Caco-2 (cell line): ENCODE measurements at regions not wholly inside any gene's neighbourhood (a gene's known extent, or its start where the extent isn't known, plus 50 kb on each side); places are given as distances from the start of the nearest gene placed in this dataset.

ENCODE experiments used
- BruUV-seq: library from RNA; stranded (reverse); fragments of 400-500 nt; replicated peaks from 2 replicates; lab custom pipeline; 2021; lab: Mats Ljungman, UMichigan
- CTCF ChIA-PET: fragments of 300-600 bp; sonication (Branson Sonifier 250); formaldehyde crosslinking; loops from one replicate; lab custom pipeline; 2022; ENCODE audit warnings: antibody characterized with exemption; lab: Charles Lee
- POLR2A ChIA-PET: fragments of 300-600 bp; sonication (Branson Sonifier 250); formaldehyde crosslinking; loops from one replicate; lab custom pipeline; 2022; ENCODE audit warnings: antibody characterized with exemption; lab: Charles Lee
- DNase-seq, 2 experiments: peaks; one replicate each; pipeline versions ENCODE4 v3.0.0 to v3.0.0-alpha.2; 2020 to 2022
- H3K27me3 ChIP-seq: replicated peaks from 2 replicates; pipeline ENCODE4 v1.6.0; 2011; ENCODE audit warnings: low read length; ENCODE audit not compliant: control insufficient read depth, insufficient read depth
- H3K36me3 ChIP-seq: 2 replicates; pipeline ENCODE4 v1.5.1; 2011; ENCODE audit warnings: low read length; ENCODE audit not compliant: control insufficient read depth, insufficient read depth
- H3K4me1 ChIP-seq: fragments of 250-450 bp; sonication (Bioruptor Pico); 2 replicates; pipeline ENCODE4 v1.5.1; 2020; ENCODE audit warnings: mild to moderate bottlenecking
- H3K4me3 ChIP-seq: 2 replicates; pipeline ENCODE4 v1.5.1; 2011; ENCODE audit warnings: low read depth, mild to moderate bottlenecking, control low read depth, low read length
- H3K9me3 ChIP-seq: fragments of 250-450 bp; sonication (Bioruptor Pico); 2 replicates; pipeline ENCODE4 v1.5.1; 2020; ENCODE audit warnings: mild to moderate bottlenecking, moderate library complexity
- H3K27ac Mint-ChIP-seq: one replicate; pipeline ENCODE4 v1.8.0; 2022; ENCODE audit warnings: mixed read lengths; ENCODE audit not compliant: unreplicated experiment
- H3K27me3 Mint-ChIP-seq: one replicate; pipeline ENCODE4 v1.8.0; 2022; ENCODE audit warnings: mixed read lengths; ENCODE audit not compliant: insufficient read depth, unreplicated experiment
- H3K36me3 Mint-ChIP-seq: one replicate; pipeline ENCODE4 v1.8.0; 2022; ENCODE audit warnings: mild to moderate bottlenecking, mixed read lengths; ENCODE audit not compliant: insufficient read depth, unreplicated experiment
- H3K4me1 Mint-ChIP-seq: one replicate; pipeline ENCODE4 v1.8.0; 2022; ENCODE audit warnings: low read depth, mixed read lengths; ENCODE audit not compliant: unreplicated experiment
- H3K4me3 Mint-ChIP-seq: one replicate; pipeline ENCODE4 v1.8.0; 2022; ENCODE audit warnings: mild to moderate bottlenecking, moderate library complexity, mixed read lengths; ENCODE audit not compliant: unreplicated experiment
- H3K9me3 Mint-ChIP-seq: one replicate; pipeline ENCODE4 v1.8.0; 2022; ENCODE audit warnings: mixed read lengths; ENCODE audit not compliant: unreplicated experiment
- CTCF ChIP-seq, 2 experiments: fragments of 200-600 bp in 1 of 2; IDR thresholded peaks; 1 replicate in 1 of 2; 2 replicates in 1 of 2; pipeline versions ENCODE4 v1.5.1 to v1.8.0; 2011 to 2022; ENCODE audit warnings: antibody characterized with exemption in 1 of 2, control low read depth in 1 of 2, inconsistent platforms in 1 of 2, low read depth in 1 of 2, low read length in 1 of 2, mild to moderate bottlenecking in 1 of 2, moderate library complexity in 1 of 2; ENCODE audit not compliant: insufficient read depth in 1 of 2, severe bottlenecking in 1 of 2, unreplicated experiment in 1 of 2
- intact Hi-C: fragments of 100-400 bp; cut with micrococcal nuclease; formaldehyde crosslinking; loops from one replicate; pipeline ENCODE4 v1.10.0; 2022; ENCODE audit not compliant: unreplicated experiment

DNA sequence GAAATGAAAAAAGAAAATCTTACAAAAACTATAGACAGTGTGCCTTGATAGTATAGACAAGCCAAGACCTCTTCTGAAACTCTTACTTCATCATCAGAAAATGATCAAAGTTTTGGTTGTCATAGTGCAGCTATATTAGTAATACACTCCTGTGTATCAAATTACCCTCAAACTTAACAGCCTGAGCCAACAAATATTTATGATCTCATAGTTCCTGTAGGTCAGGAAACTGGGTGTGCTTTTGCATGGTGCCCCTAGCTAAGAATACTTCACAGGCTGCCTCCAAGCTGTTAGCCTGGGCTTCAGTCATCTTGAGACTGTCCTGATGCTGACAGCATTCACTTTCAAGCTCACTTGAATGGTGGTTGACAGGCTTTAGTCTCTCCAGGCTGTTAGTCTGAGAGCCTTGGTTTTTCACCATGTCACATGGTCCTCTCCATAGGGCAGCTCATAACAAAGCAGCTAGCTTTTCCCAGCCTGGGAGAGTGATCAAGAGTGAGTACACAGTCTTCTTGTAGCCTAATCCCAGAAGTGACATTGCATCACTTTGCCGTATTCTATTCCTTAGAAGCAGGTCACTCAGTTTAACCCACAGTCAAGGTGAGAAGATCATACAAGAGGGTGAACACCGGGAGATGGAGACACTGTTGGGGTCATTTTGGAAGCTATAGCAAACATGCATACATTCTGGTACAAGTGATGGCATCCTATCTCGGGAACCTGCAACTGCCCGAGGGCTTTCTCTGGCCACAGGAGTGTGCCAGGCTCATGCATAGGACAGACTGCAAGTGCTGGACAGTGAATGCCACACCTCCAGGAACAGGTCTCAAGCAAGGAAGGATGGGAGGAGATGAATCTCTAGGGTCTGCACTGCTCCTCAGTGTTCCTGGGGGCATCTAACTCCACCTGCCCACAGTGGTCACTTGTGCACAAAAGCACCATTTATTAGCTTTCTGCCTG lies 173.4 kb upstream of the CADPS start:
- Mint-ChIP-seq H3K4me1 (no peaks in the 10 kb centered on the region), H3K9me3 (no peaks in the 10 kb centered on the region), H3K36me3 (no peaks in the 10 kb centered on the region), H3K27me3 (peaks cover 3% of the 10 kb centered on the region), H3K27ac (no peak overlapping the region), H3K4me3 (no peak overlapping the region)
- H3K27me3 ChIP-seq = no peaks in the 10 kb centered on the region
- ChIA-PET POLR2A (no interaction called here), CTCF (no interaction called here)
- no TSS peak for BruUV-seq
- no peak overlapping the region for H3K4me3 ChIP-seq
- intact Hi-C loops = loop anchor here (10.0 kb wide), 1 partner anchor 174 kb away; the partner anchor contains the start of gene CADPS
- no peaks in the 10 kb centered on the region for H3K36me3 ChIP-seq
- DNase-seq = no peak
- no peak for TF ChIP-seq CTCF (IDR thresholded peaks at IDR 0.05; ENCODE audit: insufficient read depth in 1 of 2, low read depth in 1 of 2, low read length in 1 of 2, severe bottlenecking in 1 of 2, unreplicated experiment in 1 of 2)
- no peaks in the 10 kb centered on the region for H3K9me3 ChIP-seq
- no peaks in the 10 kb centered on the region for H3K4me1 ChIP-seq

DNA sequence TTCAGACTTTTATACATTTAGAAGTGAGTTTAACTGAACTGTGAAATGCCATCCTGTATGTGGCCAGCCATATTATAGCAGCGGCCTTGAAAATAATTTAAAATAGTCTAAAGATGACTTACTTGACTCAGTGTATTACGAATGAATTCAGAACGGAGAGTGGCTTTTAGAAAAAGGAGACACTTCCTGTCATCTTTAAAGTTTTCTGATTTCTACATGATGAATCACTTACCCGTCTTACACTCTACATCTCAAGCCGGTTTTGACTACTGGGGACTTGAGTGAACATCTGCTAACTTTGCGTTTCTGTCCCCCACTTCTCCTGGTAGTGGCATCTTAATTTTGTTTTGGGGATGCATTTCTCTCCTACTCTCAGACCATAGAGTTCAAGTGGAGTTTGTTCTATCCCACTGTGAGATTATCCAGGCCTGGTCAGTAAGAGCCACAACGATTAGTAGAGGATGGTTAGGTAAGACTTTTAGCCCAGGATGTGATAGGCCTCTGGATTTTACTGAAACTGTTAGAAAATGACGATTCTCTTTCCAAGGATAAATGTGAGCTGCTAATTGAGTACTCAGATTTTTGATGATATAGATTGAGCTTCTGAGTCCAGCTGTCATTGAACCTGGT lies 175.4 kb upstream of the CADPS start:
- ChIA-PET POLR2A (no interaction called here), CTCF (no interaction called here)
- H3K27me3 Mint-ChIP-seq = no peaks in the 10 kb centered on the region
- Histone ChIP-seq H3K4me1 (no peaks in the 10 kb centered on the region), H3K27me3 (no peaks in the 10 kb centered on the region), H3K36me3 (no peaks in the 10 kb centered on the region), H3K4me3 (no peak overlapping the region), H3K9me3 (no peaks in the 10 kb centered on the region)
- no peaks in the 10 kb centered on the region for H3K36me3 Mint-ChIP-seq
- TF ChIP-seq CTCF (IDR thresholded peaks at IDR 0.05; ENCODE audit: insufficient read depth in 1 of 2, low read depth in 1 of 2, low read length in 1 of 2, severe bottlenecking in 1 of 2, unreplicated experiment in 1 of 2) = no peak
- H3K4me3 Mint-ChIP-seq = no peak overlapping the region
- DNase-seq = no peak
- intact Hi-C loops = no loop called here
- H3K9me3 Mint-ChIP-seq = no peaks in the 10 kb centered on the region
- no TSS peak for BruUV-seq
- no peak overlapping the region for H3K27ac Mint-ChIP-seq
- no peaks in the 10 kb centered on the region for H3K4me1 Mint-ChIP-seq

DNA sequence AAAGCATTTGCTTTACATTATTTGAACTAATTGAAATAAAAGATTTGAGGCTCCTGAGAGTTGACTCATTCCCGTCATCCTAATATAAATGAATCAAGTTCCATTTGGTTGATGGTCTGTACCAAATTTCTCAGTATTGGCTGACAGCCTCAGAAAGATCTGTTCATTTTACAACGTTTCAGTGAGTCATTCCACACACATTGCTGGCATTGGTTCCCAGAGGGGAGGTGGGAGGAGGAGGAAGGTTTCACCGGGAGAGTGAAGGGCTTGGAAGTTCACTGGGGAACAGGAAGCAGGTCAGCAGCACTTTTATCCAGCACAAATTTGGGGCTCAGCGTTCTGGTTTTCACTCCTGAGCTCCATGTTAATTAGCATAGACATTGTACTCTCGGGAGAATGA lies 176.7 kb upstream of the CADPS start:
- Histone ChIP-seq H3K27me3 (no peaks in the 10 kb centered on the region), H3K4me3 (no peak overlapping the region), H3K36me3 (no peaks in the 10 kb centered on the region), H3K4me1 (no peaks in the 10 kb centered on the region), H3K9me3 (no peaks in the 10 kb centered on the region)
- ChIA-PET CTCF (no interaction called here), POLR2A (no interaction called here)
- BruUV-seq = no TSS peak
- Mint-ChIP-seq H3K36me3 (no peaks in the 10 kb centered on the region), H3K9me3 (no peaks in the 10 kb centered on the region), H3K4me1 (no peaks in the 10 kb centered on the region), H3K27ac (no peak overlapping the region), H3K4me3 (no peak overlapping the region), H3K27me3 (no peaks in the 10 kb centered on the region)
- no peak for TF ChIP-seq CTCF (IDR thresholded peaks at IDR 0.05; ENCODE audit: insufficient read depth in 1 of 2, low read depth in 1 of 2, low read length in 1 of 2, severe bottlenecking in 1 of 2, unreplicated experiment in 1 of 2)
- intact Hi-C loops = no loop called here
- peak in 1 of 2 experiments; percentile 1 for DNase-seq
